Activated naive CD4-positive, alpha-beta T cell treated with anti-CD3 and anti-CD28 coated beads, Interleukin-2, amount 50 U/mL, for 72 hours (primary cell): ENCODE measurements at regions not wholly inside any gene's neighbourhood (a gene's known extent, or its start where the extent isn't known, plus 50 kb on each side); places are given as distances from the start of the nearest gene placed in this dataset.

Experiments used
- ATAC-seq, 2 donors: fragments of 150-1000 bp; cut with Tn5 transposase; 2 replicates each; pipeline ENCODE4 v1.10.0; 2021; ENCODE audit warnings: mild to moderate bottlenecking in 2 of 2, moderate library complexity in 2 of 2
- DNase-seq, 2 donors: peaks; one replicate each; pipeline ENCODE4 v3.0.0; 2021 to 2022; ENCODE audit warnings: low spot score in 2 of 2
- H3K27ac Mint-ChIP-seq, 2 donors: one replicate each; pipeline ENCODE4 v1.8.0; 2022; ENCODE audit warnings: mild to moderate bottlenecking in 2 of 2, mixed read lengths in 2 of 2
- H3K36me3 Mint-ChIP-seq, 2 donors: one replicate each; pipeline ENCODE4 v1.8.0; 2022; ENCODE audit warnings: mixed read lengths in 2 of 2
- H3K9me3 Mint-ChIP-seq, 2 donors: one replicate each; pipeline ENCODE4 v1.8.0; 2022; ENCODE audit warnings: mixed read lengths in 2 of 2

GRCh38 chr2:146489386-146489785, 1355.4 kb upstream of the ACVR2A start:
- Mint-ChIP-seq H3K36me3 (no peaks in the 10 kb centered on the region), H3K27ac (no peak overlapping the region), H3K9me3 (peaks cover 3 to 9% of the 10 kb centered on the region in 2 donors)
- DNase-seq (no peak), ATAC-seq (no peak)

- no peak for ATAC-seq
- Mint-ChIP-seq H3K9me3 (peaks cover 0 to 4% of the 10 kb centered on the region in 2 donors), H3K36me3 (no peaks in the 10 kb centered on the region), H3K27ac (no peak overlapping the region)
- no peak for DNase-seq
Observed at GRCh38 chr2:146481629-146482028, 1363.2 kb upstream of the ACVR2A start.

- no peak for ATAC-seq
- DNase-seq: no peak
- H3K27ac Mint-ChIP-seq: no peak overlapping the region
- H3K9me3 Mint-ChIP-seq: peaks cover 0 to 4% of the 10 kb centered on the region in 2 donors
- no peaks in the 10 kb centered on the region for H3K36me3 Mint-ChIP-seq
Observed at GRCh38 chr2:146477383-146477782, 1367.4 kb upstream of the ACVR2A start.

GRCh38 chr2:146468578-146468977, 1376.3 kb upstream of the ACVR2A start:
- no peak overlapping the region for H3K27ac Mint-ChIP-seq
- H3K9me3 Mint-ChIP-seq: peaks cover 4 to 5% of the 10 kb centered on the region in 2 donors
- DNase-seq (no peak), ATAC-seq (no peak)
- H3K36me3 Mint-ChIP-seq: no peaks in the 10 kb centered on the region

GRCh38 chr2:146467425-146467824, 1377.4 kb upstream of the ACVR2A start:
- no peak overlapping the region for H3K27ac Mint-ChIP-seq
- ATAC-seq: no peak
- H3K9me3 Mint-ChIP-seq: peaks cover 7% of the 10 kb centered on the region in 2 donors
- no peaks in the 10 kb centered on the region for H3K36me3 Mint-ChIP-seq
- no peak for DNase-seq

- no peaks in the 10 kb centered on the region for H3K36me3 Mint-ChIP-seq
- H3K9me3 Mint-ChIP-seq: peaks cover 12 to 22% of the 10 kb centered on the region in 2 donors
- H3K27ac Mint-ChIP-seq: no peak overlapping the region
- DNase-seq (no peak), ATAC-seq (no peak)
Observed at GRCh38 chr2:146465460-146465859, 1379.4 kb upstream of the ACVR2A start.

- peaks cover 12 to 35% of the 10 kb centered on the region in 2 donors for H3K9me3 Mint-ChIP-seq
- H3K27ac Mint-ChIP-seq: no peak overlapping the region
- DNase-seq (no peak), ATAC-seq (no peak)
- peaks cover 0 to 9% of the 10 kb centered on the region in 2 donors for H3K36me3 Mint-ChIP-seq
Observed at GRCh38 chr2:146461068-146461467, 1383.8 kb upstream of the ACVR2A start.

GRCh38 chr2:146458585-146458984, 1386.2 kb upstream of the ACVR2A start:
- H3K27ac Mint-ChIP-seq: no peak overlapping the region
- peaks cover 12 to 35% of the 10 kb centered on the region in 2 donors for H3K9me3 Mint-ChIP-seq
- H3K36me3 Mint-ChIP-seq: peaks cover 0 to 9% of the 10 kb centered on the region in 2 donors
- ATAC-seq (no peak), DNase-seq (no peak)

- H3K36me3 Mint-ChIP-seq: peaks cover 0 to 9% of the 10 kb centered on the region in 2 donors
- peaks cover 8 to 30% of the 10 kb centered on the region in 2 donors for H3K9me3 Mint-ChIP-seq
Observed at GRCh38 chr2:146457221-146457620, 1387.6 kb upstream of the ACVR2A start.

GRCh38 chr2:146455325-146455724, 1389.5 kb upstream of the ACVR2A start:
- Mint-ChIP-seq H3K36me3 (peaks cover 0 to 9% of the 10 kb centered on the region in 2 donors), H3K27ac (no peak overlapping the region), H3K9me3 (peaks cover 5 to 16% of the 10 kb centered on the region in 2 donors)
- DNase-seq (no peak), ATAC-seq (no peak)

More at GRCh38 chr2:146457221-146457620, 1387.6 kb upstream of the ACVR2A start:
- H3K27ac Mint-ChIP-seq: no peak overlapping the region
- no peak for DNase-seq
- ATAC-seq: no peak

GRCh38 chr2:146451972-146452371, 1392.9 kb upstream of the ACVR2A start:
- ATAC-seq (no peak), DNase-seq (no peak)
- Mint-ChIP-seq H3K36me3 (no peaks in the 10 kb centered on the region), H3K9me3 (peaks cover 2 to 13% of the 10 kb centered on the region in 2 donors), H3K27ac (no peak overlapping the region)

GRCh38 chr2:146450131-146450530, 1394.7 kb upstream of the ACVR2A start:
- peaks cover 4 to 18% of the 10 kb centered on the region in 2 donors for H3K9me3 Mint-ChIP-seq
- no peaks in the 10 kb centered on the region for H3K36me3 Mint-ChIP-seq
- no peak for ATAC-seq
- H3K27ac Mint-ChIP-seq: no peak overlapping the region
- no peak for DNase-seq

GRCh38 chr2:146444987-146445386, 1399.8 kb upstream of the ACVR2A start:
- Mint-ChIP-seq H3K9me3 (peaks cover 4 to 18% of the 10 kb centered on the region in 2 donors), H3K27ac (no peak overlapping the region), H3K36me3 (no peaks in the 10 kb centered on the region)
- ATAC-seq (no peak), DNase-seq (no peak)

- no peaks in the 10 kb centered on the region for H3K36me3 Mint-ChIP-seq
- H3K27ac Mint-ChIP-seq: no peak overlapping the region
- H3K9me3 Mint-ChIP-seq: peaks cover 4 to 12% of the 10 kb centered on the region in 2 donors
- ATAC-seq (no peak), DNase-seq (no peak)
Observed at GRCh38 chr2:146444085-146444484, 1400.7 kb upstream of the ACVR2A start.

GRCh38 chr2:146438246-146438645, 1406.6 kb upstream of the ACVR2A start:
- Mint-ChIP-seq H3K36me3 (no peaks in the 10 kb centered on the region), H3K9me3 (peaks cover 0 to 4% of the 10 kb centered on the region in 2 donors), H3K27ac (no peak overlapping the region)
- DNase-seq (no peak), ATAC-seq (no peak)

- H3K27ac Mint-ChIP-seq: no peak overlapping the region
- ATAC-seq: no peak
- H3K36me3 Mint-ChIP-seq: no peaks in the 10 kb centered on the region
- DNase-seq: no peak
- peaks cover 0 to 4% of the 10 kb centered on the region in 2 donors for H3K9me3 Mint-ChIP-seq
Observed at GRCh38 chr2:146437712-146438111, 1407.1 kb upstream of the ACVR2A start.

GRCh38 chr2:146433116-146433875, 1411.5 kb upstream of the ACVR2A start:
- Mint-ChIP-seq H3K9me3 (peaks cover 0 to 4% of the 10 kb centered on the region in 2 donors), H3K27ac (no peak overlapping the region), H3K36me3 (no peaks in the 10 kb centered on the region)
- no peak for ATAC-seq
- no peak for DNase-seq

GRCh38 chr2:146429366-146429765, 1415.5 kb upstream of the ACVR2A start:
- no peak for DNase-seq
- Mint-ChIP-seq H3K36me3 (no peaks in the 10 kb centered on the region), H3K9me3 (peaks cover 0 to 3% of the 10 kb centered on the region in 2 donors), H3K27ac (no peak overlapping the region)
- ATAC-seq: no peak
